K562 (cell line): ENCODE measurements at regions not wholly inside any gene's neighbourhood (a gene's known extent, or its start where the extent isn't known, plus 50 kb on each side); places are given as distances from the start of the nearest gene placed in this dataset.

ENCODE experiments used
- ATAC-seq: fragments of 200-7000 bp; cut with Tn5 transposase; 3 replicates; pipeline ENCODE4 v1.9.1; 2020; ENCODE audit warnings: moderate library complexity
- BruUV-seq: library from RNA; stranded (reverse); fragments of 400-500 nt; replicated peaks from 2 replicates; lab custom pipeline; 2021; lab: Mats Ljungman, UMichigan
- CTCF ChIA-PET: fragments of 300-600 bp; formaldehyde crosslinking; extraction: SDS; loops from one replicate; lab custom pipeline; 2021; ENCODE audit warnings: low intra/inter-chr PET ratio; lab: Yijun Ruan, JAX
- POLR2A ChIA-PET: fragments of 300-600, 350-650 bp; sonication (Branson Sonifier 250); formaldehyde crosslinking; extraction: SDS; loops from one replicate; lab custom pipeline; 2021; ENCODE audit warnings: antibody characterized with exemption, inconsistent platforms; lab: Yijun Ruan, JAX
- DNase-seq, 4 experiments: peaks; one replicate each; pipeline versions ENCODE4 v3.0.0 to v3.0.0-alpha.2; 2011 to 2018; ENCODE audit warnings: low spot score in 3 of 4, mixed read lengths in 3 of 4; ENCODE audit errors: extremely low read depth in 1 of 4
- FAIRE-seq: peaks from 2 replicates; lab custom pipeline; 2011; peaks lifted over from hg19 to GRCh38; lab: Jason Lieb, UNC
- H2AFZ ChIP-seq: 2 replicates; pipeline ENCODE4 v1.6.0; 2011; ENCODE audit warnings: low read depth, low read length, control low read depth, inconsistent platforms
- H3K27ac ChIP-seq: fragments of 200-600 bp; 3 replicates; pipeline ENCODE4 v1.8.0; 2011; ENCODE audit warnings: low read depth, mild to moderate bottlenecking, control low read depth, inconsistent platforms, low read length, moderate library complexity, mixed read lengths; ENCODE audit errors: extremely low read depth
- H3K27me3 ChIP-seq, 2 experiments: fragments of 300-600 bp in 1 of 2; 2 replicates in 1 of 2; 3 replicates in 1 of 2; pipeline versions ENCODE4 v1.6.0 to v1.8.0; 2011; ENCODE audit warnings: inconsistent platforms in 2 of 2, low read length in 2 of 2, mild to moderate bottlenecking in 1 of 2, mixed read lengths in 1 of 2, moderate library complexity in 1 of 2; ENCODE audit not compliant: control insufficient read depth in 2 of 2, insufficient read depth in 2 of 2
- H3K36me3 ChIP-seq: fragments of 300-600 bp; 3 replicates; pipeline ENCODE4 v1.8.0; 2011; ENCODE audit warnings: mild to moderate bottlenecking, low read length, inconsistent platforms; ENCODE audit not compliant: control insufficient read depth, insufficient read depth
- H3K4me1 ChIP-seq, 2 experiments: fragments of 200-600 bp in 1 of 2; replicated peaks in 1 of 2; 2 replicates in 1 of 2; 3 replicates in 1 of 2; pipeline versions ENCODE4 v1.5.1 to v1.8.0; 2011; ENCODE audit warnings: inconsistent platforms in 2 of 2, low read length in 2 of 2, mild to moderate bottlenecking in 1 of 2, mixed read lengths in 1 of 2, moderate library complexity in 1 of 2; ENCODE audit not compliant: control insufficient read depth in 2 of 2, insufficient read depth in 2 of 2
- H3K4me2 ChIP-seq: 2 replicates; pipeline ENCODE4 v1.6.1; 2011; ENCODE audit warnings: low read length, control low read depth, inconsistent platforms, mixed read lengths; ENCODE audit not compliant: insufficient read depth
- H3K4me3 ChIP-seq: fragments of 200-600 bp; sonication (generic), shearing (Covaris generic); 2 replicates; pipeline ENCODE4 v1.5.1; 2016; ENCODE audit warnings: control low read depth, inconsistent platforms
- H3K79me2 ChIP-seq: fragments of 200-600 bp; 3 replicates; pipeline ENCODE4 v1.8.0; 2011; ENCODE audit warnings: low read length, inconsistent platforms; ENCODE audit not compliant: control insufficient read depth, insufficient read depth
- H3K9ac ChIP-seq, 2 experiments: 2 replicates each; pipeline versions ENCODE4 v1.6.0 to v1.6.1; 2011; ENCODE audit warnings: low read depth in 2 of 2, low read length in 2 of 2, control low read depth in 1 of 2, inconsistent platforms in 1 of 2, mild to moderate bottlenecking in 1 of 2, mixed read lengths in 1 of 2; ENCODE audit not compliant: insufficient read depth in 1 of 2
- H3K9me1 ChIP-seq: one replicate; pipeline ENCODE4 v1.6.0; 2011; ENCODE audit warnings: inconsistent platforms, mild to moderate bottlenecking, low read length, moderate library complexity; ENCODE audit not compliant: control insufficient read depth, insufficient read depth
- H3K9me3 ChIP-seq: replicated peaks from 2 replicates; pipeline ENCODE4 v1.5.1; 2011; ENCODE audit warnings: low read depth, low read length, inconsistent platforms; ENCODE audit not compliant: control insufficient read depth, insufficient read depth
- H4K20me1 ChIP-seq: replicated peaks from 2 replicates; pipeline ENCODE4 v1.6.1; 2011; ENCODE audit warnings: low read length, inconsistent platforms, mixed read lengths; ENCODE audit not compliant: control insufficient read depth, insufficient read depth
- ATF3 ChIP-seq, 2 experiments: fragments of 450-650 bp in 1 of 2; sonication (generic) in 1 of 2; formaldehyde crosslinking in 1 of 2; IDR thresholded peaks in 1 of 2; conservative IDR thresholded peaks in 1 of 2; 2 replicates each; pipeline versions ENCODE4 v1.6.1 to v1.8.1; 2016 to 2023; ENCODE audit warnings: mild to moderate bottlenecking in 2 of 2, moderate library complexity in 2 of 2, inconsistent platforms in 1 of 2, missing genetic modification reagents in 1 of 2
- ATF7 ChIP-seq: fragments of 450-650 bp; IDR thresholded peaks from 2 replicates; pipeline ENCODE4 v1.7.1; 2014; ENCODE audit warnings: mild to moderate bottlenecking, moderate library complexity
- DNMT1 ChIP-seq: fragments of 450-650 bp; IDR thresholded peaks from 2 replicates; pipeline ENCODE4 v1.6.1; 2016; ENCODE audit warnings: antibody characterized with exemption, mild to moderate bottlenecking
- EWSR1 ChIP-seq: fragments of 450-650 bp; IDR thresholded peaks from 2 replicates; pipeline ENCODE4 v1.6.1; 2018; ENCODE audit warnings: borderline replicate concordance, mild to moderate bottlenecking, low read depth, moderate library complexity; ENCODE audit not compliant: partially characterized antibody
- HOXB6 ChIP-seq: fragments of 250-450 bp; sonication (Bioruptor Pico); IDR thresholded peaks from 2 replicates; pipeline ENCODE4 v1.5.1; 2022; ENCODE audit warnings: mild to moderate bottlenecking, borderline replicate concordance
- ZNF184 ChIP-seq: sonication (generic); formaldehyde crosslinking; IDR thresholded peaks from 2 replicates; pipeline ENCODE4 v1.5.0; 2020; ENCODE audit warnings: missing genetic modification reagents
- ZNF764 ChIP-seq: fragments of 250-450 bp; sonication (Bioruptor Pico); IDR thresholded peaks from 2 replicates; pipeline ENCODE4 v1.4.0; 2020; ENCODE audit warnings: low read depth, mild to moderate bottlenecking, moderate library complexity
- WGBS: fragments of 100-300 bp; shearing (Covaris generic); methylation state at CpG from one replicate; pipeline ENCODE4 v1.1.6; 2016; ENCODE audit warnings: low coverage, mixed read lengths; ENCODE audit not compliant: insufficient coverage; ENCODE audit errors: missing lambda C conversion rate; 5-methylcytosine and 5-hydroxymethylcytosine counted together
- in situ Hi-C: fragments of 300-500 bp; cut with MboI; formaldehyde crosslinking; loops from 4 replicates; pipeline ENCODE4 v1.15.0; 2018; ENCODE audit warnings: inconsistent platforms, mixed read lengths
- intact Hi-C: fragments of 100-400 bp; cut with micrococcal nuclease; formaldehyde crosslinking; loops from 2 replicates; pipeline ENCODE4 v1.14.2; 2022
- TF ChIP-seq, protein P1 (sequence below): fragments of 200-800 bp; sonication (Bioruptor generic); IDR thresholded peaks from 2 replicates; pipeline ENCODE4 v1.6.1; 2017; ENCODE audit warnings: missing genetic modification characterization, missing compliant biosample characterization

DNA sequence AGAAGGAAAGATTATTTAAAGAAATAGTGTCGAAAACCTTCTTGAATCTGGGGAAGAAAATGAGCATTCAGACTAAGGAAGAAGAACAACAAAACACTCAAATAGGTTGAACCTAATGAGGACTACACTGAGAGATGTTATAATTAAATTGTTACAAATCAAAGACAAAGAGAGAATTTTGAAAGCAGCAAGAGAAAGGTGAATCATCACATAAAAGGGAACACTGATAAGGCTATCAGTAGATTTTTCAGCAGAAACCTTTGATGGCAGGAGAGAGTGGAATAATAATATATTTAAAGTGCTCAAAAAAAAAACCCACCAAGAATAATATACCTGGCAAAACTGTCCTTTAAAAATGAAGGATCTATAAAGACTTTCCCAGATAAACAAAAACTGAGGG, 114.9 kb downstream of the AREG start:
- no peak overlapping the region for H2AFZ ChIP-seq
- FAIRE-seq = peak; percentile 35
- no peak for ATAC-seq
- BruUV-seq = no TSS peak
- no peak overlapping the region for H3K4me3 ChIP-seq
- H3K36me3 ChIP-seq = no peaks in the 10 kb centered on the region
- H3K27me3 ChIP-seq = no peaks in the 10 kb centered on the region
- H3K4me2 ChIP-seq = no peak overlapping the region
- WGBS = 0% methylated on average over 1 of the region's 1 CpG
- no peak for DNase-seq
- no peaks in the 10 kb centered on the region for H3K4me1 ChIP-seq
- H3K79me2 ChIP-seq = no peaks in the 10 kb centered on the region
- no peak overlapping the region for H3K9ac ChIP-seq
- CTCF ChIA-PET = no interaction called here
- H4K20me1 ChIP-seq = no peaks in the 10 kb centered on the region
- POLR2A ChIA-PET = no interaction called here
- no peaks in the 10 kb centered on the region for H3K9me1 ChIP-seq
- in situ Hi-C loops = no loop called here
- TF ChIP-seq ZNF184 (CRISPR knock-in tag) = 0 out of 2 replicates have a peak, but pooled peaks have one; percentile 49
- no peak for TF ChIP-seq DNMT1
- TF ChIP-seq, protein P1, sequence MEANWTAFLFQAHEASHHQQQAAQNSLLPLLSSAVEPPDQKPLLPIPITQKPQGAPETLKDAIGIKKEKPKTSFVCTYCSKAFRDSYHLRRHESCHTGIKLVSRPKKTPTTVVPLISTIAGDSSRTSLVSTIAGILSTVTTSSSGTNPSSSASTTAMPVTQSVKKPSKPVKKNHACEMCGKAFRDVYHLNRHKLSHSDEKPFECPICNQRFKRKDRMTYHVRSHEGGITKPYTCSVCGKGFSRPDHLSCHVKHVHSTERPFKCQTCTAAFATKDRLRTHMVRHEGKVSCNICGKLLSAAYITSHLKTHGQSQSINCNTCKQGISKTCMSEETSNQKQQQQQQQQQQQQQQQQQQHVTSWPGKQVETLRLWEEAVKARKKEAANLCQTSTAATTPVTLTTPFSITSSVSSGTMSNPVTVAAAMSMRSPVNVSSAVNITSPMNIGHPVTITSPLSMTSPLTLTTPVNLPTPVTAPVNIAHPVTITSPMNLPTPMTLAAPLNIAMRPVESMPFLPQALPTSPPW = no peak
- TF ChIP-seq ZNF764 (CRISPR knock-in tag) = no peak
- H3K27ac ChIP-seq = no peak overlapping the region
- intact Hi-C loops = no loop called here
- H3K9me3 ChIP-seq = no peaks in the 10 kb centered on the region

DNA sequence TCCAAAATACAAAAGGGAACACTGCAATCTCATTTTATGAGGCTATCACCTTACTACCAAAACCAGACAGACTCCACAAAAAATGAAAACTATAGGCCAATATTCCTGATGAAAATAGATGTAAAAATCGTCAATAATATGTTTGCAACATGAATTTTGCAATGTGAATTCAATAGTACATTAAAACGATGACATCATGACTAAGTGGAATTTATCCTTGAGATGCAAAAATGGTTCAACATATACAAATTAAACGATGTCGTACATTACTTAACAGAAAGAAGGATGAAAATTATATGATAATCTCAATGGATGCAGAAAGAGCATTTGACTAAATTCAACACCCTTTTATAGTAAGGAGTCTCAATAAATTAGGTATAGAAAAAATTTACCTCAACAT, 123.0 kb downstream of the AREG start:
- BruUV-seq = no TSS peak
- Histone ChIP-seq H3K9me1 (no peaks in the 10 kb centered on the region), H3K4me1 (no peaks in the 10 kb centered on the region), H2AFZ (no peak overlapping the region), H3K79me2 (no peaks in the 10 kb centered on the region), H3K4me3 (no peak overlapping the region), H3K4me2 (no peak overlapping the region), H3K27ac (no peak overlapping the region), H3K9me3 (no peaks in the 10 kb centered on the region), H4K20me1 (no peaks in the 10 kb centered on the region), H3K27me3 (no peaks in the 10 kb centered on the region), H3K36me3 (no peaks in the 10 kb centered on the region), H3K9ac (no peak overlapping the region)
- ChIA-PET CTCF (no interaction called here), POLR2A (no interaction called here)
- no peak for TF ChIP-seq EWSR1
- peak; percentile 33; the same call in 1 of the 2 replicates for TF ChIP-seq ATF3 (IDR thresholded peaks at IDR 0.05)
- no peak for TF ChIP-seq ATF3 (CRISPR knock-in tag; conservative IDR thresholded peaks at IDR 0.05)
- no peak for TF ChIP-seq HOXB6
- TF ChIP-seq ATF7 = peak; percentile 12; the same call in 1 of the 2 replicates
- no peak for DNase-seq
- FAIRE-seq = no peak
- no peak for ATAC-seq
- 21% methylated on average over 4 of the region's 4 CpGs for WGBS
- intact Hi-C loops = no loop called here
- in situ Hi-C loops = no loop called here
